Neural cell (in vitro differentiated cells): ENCODE measurements at regions not wholly inside any gene's neighbourhood (a gene's known extent, or its start where the extent isn't known, plus 50 kb on each side); places are given as distances from the start of the nearest gene placed in this dataset.

Experiments used
- H2AFZ ChIP-seq: fragments of 200-600, 300-800 bp; sonication (generic), shearing (Covaris generic); 2 replicates; pipeline ENCODE4 v1.6.0; 2014; ENCODE audit warnings: low read depth, mild to moderate bottlenecking, antibody characterized with exemption, low read length, moderate library complexity
- H3F3A ChIP-seq: fragments of 200-600 bp; shearing (Covaris generic); 2 replicates; pipeline ENCODE4 v1.6.1; 2016; ENCODE audit warnings: mild to moderate bottlenecking, moderate library complexity, mixed read lengths, antibody characterized with exemption, low read length; ENCODE audit not compliant: insufficient read depth, poor library complexity, severe bottlenecking
- H3K27ac ChIP-seq: fragments of 200-600, 300-800 bp; sonication (generic), shearing (Covaris generic); 2 replicates; pipeline ENCODE4 v1.5.1; 2014; ENCODE audit warnings: mild to moderate bottlenecking, low read length, moderate library complexity
- H3K27me3 ChIP-seq: fragments of 300-800, 200-600 bp; sonication (generic), shearing (Covaris generic); 2 replicates; pipeline ENCODE4 v1.6.0; 2014; ENCODE audit warnings: mild to moderate bottlenecking, low read depth, low read length, moderate library complexity; ENCODE audit not compliant: insufficient read depth
- H3K36me3 ChIP-seq: fragments of 300-800, 200-600 bp; sonication (generic), shearing (Covaris generic); 2 replicates; pipeline ENCODE4 v1.5.1; 2014; ENCODE audit warnings: mild to moderate bottlenecking, antibody characterized with exemption, low read length, moderate library complexity; ENCODE audit not compliant: insufficient read depth
- H3K4me2 ChIP-seq: fragments of 300-800, 200-600 bp; sonication (generic), shearing (Covaris generic); 2 replicates; pipeline ENCODE4 v1.6.0; 2014; ENCODE audit warnings: mild to moderate bottlenecking, low read length
- H3K4me3 ChIP-seq: fragments of 300-800, 200-600 bp; sonication (generic), shearing (Covaris generic); 2 replicates; pipeline ENCODE4 v1.5.1; 2014; ENCODE audit warnings: mild to moderate bottlenecking, low read length, moderate library complexity
- H3K79me2 ChIP-seq: fragments of 200-600 bp; shearing (Covaris generic); replicated peaks from 2 replicates; pipeline ENCODE4 v1.6.0; 2014; ENCODE audit warnings: mild to moderate bottlenecking, low read length, moderate library complexity; ENCODE audit not compliant: insufficient read depth
- H3K9ac ChIP-seq: fragments of 300-800, 200-600 bp; sonication (generic), shearing (Covaris generic); 2 replicates; pipeline ENCODE4 v1.6.1; 2016; ENCODE audit warnings: mild to moderate bottlenecking, low read length, mixed read lengths
- H3K9me2 ChIP-seq: fragments of 200-600 bp; shearing (Covaris generic); 2 replicates; pipeline ENCODE4 v1.6.1; 2016; ENCODE audit warnings: mild to moderate bottlenecking, low read length, mixed read lengths; ENCODE audit not compliant: insufficient read depth
- H3K9me3 ChIP-seq: fragments of 200-600, 300-800 bp; sonication (generic), shearing (Covaris generic); 2 replicates; pipeline ENCODE4 v1.6.1; 2016; ENCODE audit warnings: mild to moderate bottlenecking, mixed run types, low read length, moderate library complexity, mixed read lengths
- H4K20me1 ChIP-seq: fragments of 200-600 bp; shearing (Covaris generic); 2 replicates; pipeline ENCODE4 v1.6.1; 2016; ENCODE audit warnings: mild to moderate bottlenecking, mixed run types; ENCODE audit not compliant: insufficient read depth
- CTCF ChIP-seq: fragments of 450-650 bp; IDR thresholded peaks from 2 replicates; pipeline ENCODE4 v1.5.1; 2014; ENCODE audit warnings: antibody characterized with exemption, mild to moderate bottlenecking, moderate library complexity; ENCODE audit not compliant: poor library complexity, severe bottlenecking
- EP300 ChIP-seq: fragments of 450-650 bp; conservative IDR thresholded peaks from 2 replicates; pipeline ENCODE4 v1.6.1; 2014; ENCODE audit warnings: antibody characterized with exemption, mild to moderate bottlenecking, moderate library complexity; ENCODE audit not compliant: poor library complexity, severe bottlenecking
- EZH2 ChIP-seq: fragments of 200-600, 300-800 bp; shearing (Covaris generic), sonication (generic); IDR thresholded peaks from 2 replicates; pipeline ENCODE4 v1.6.1; 2014; ENCODE audit warnings: antibody characterized with exemption, low read length, borderline replicate concordance, mild to moderate bottlenecking; ENCODE audit not compliant: insufficient read depth, poor library complexity, severe bottlenecking
- MXI1 ChIP-seq: fragments of 450-650 bp; conservative IDR thresholded peaks from 2 replicates; pipeline ENCODE4 v1.6.1; 2014; ENCODE audit warnings: antibody characterized with exemption, mild to moderate bottlenecking; ENCODE audit not compliant: poor library complexity, severe bottlenecking
- POLR2AphosphoS5 ChIP-seq: IDR thresholded peaks from 2 replicates; pipeline ENCODE4 v1.6.1; 2012
- RAD21 ChIP-seq: fragments of 450-650 bp; conservative IDR thresholded peaks from 2 replicates; pipeline ENCODE4 v1.6.1; 2014; ENCODE audit warnings: antibody characterized with exemption, mild to moderate bottlenecking, moderate library complexity
- SMC3 ChIP-seq: fragments of 450-650 bp; conservative IDR thresholded peaks from 2 replicates; pipeline ENCODE4 v1.6.1; 2014; ENCODE audit warnings: antibody characterized with exemption, mild to moderate bottlenecking, moderate library complexity; ENCODE audit not compliant: poor library complexity
- TAF1 ChIP-seq: IDR thresholded peaks from 2 replicates; pipeline ENCODE4 v1.6.1; 2012; ENCODE audit warnings: low read depth
- TF ChIP-seq, protein P1 (sequence below): IDR thresholded peaks from 2 replicates; pipeline ENCODE4 v1.6.1; 2012; ENCODE audit warnings: borderline replicate concordance

DNA sequence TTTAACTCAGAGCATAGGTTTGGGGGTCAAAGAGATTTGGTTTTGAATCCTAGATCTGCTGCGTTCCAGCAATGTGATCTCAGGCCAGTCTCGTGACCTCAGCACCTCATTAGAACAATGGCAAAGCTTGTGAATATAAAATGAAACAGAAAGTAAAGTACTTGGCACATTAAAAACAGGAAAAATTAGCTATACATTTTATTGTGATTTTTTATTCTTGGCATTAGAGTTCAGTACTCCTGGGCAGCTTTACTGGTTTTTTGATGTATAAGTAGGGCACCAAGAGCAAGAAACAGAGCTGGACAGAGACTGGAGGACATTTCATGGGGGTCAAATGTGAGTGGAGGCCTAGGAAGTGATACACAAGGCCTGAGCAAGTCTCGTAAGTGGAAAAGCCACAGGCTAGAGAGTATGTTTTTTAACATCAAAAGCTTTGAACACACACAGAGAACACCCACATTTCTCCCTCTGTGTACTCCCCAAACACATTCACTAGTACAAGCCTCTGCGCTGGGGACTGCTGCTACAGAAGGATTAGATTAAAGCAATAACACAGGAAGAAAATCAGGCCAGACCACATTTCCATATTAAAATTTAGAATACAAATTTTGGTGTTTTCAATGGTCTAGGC lies 157.2 kb upstream of the SLC25A13 start:
- Histone ChIP-seq H3K9me3 (no peaks in the 10 kb centered on the region), H3K4me3 (no peak overlapping the region), H3K36me3 (no peaks in the 10 kb centered on the region), H3K27me3 (no peaks in the 10 kb centered on the region), H3K27ac (no peak overlapping the region), H3K9me2 (no peaks in the 10 kb centered on the region), H3K9ac (no peak overlapping the region), H2AFZ (no peak overlapping the region), H3K79me2 (no peaks in the 10 kb centered on the region), H3K4me2 (no peak overlapping the region), H3F3A (no peaks in the 10 kb centered on the region), H4K20me1 (no peaks in the 10 kb centered on the region)
- TF ChIP-seq EP300 = no peak
- TF ChIP-seq EZH2 = no peak
- TF ChIP-seq POLR2AphosphoS5 = no peak
- no peak for TF ChIP-seq CTCF
- no peak for TF ChIP-seq TAF1
- TF ChIP-seq MXI1 = no peak
- no peak for TF ChIP-seq SMC3
- TF ChIP-seq, protein P1, sequence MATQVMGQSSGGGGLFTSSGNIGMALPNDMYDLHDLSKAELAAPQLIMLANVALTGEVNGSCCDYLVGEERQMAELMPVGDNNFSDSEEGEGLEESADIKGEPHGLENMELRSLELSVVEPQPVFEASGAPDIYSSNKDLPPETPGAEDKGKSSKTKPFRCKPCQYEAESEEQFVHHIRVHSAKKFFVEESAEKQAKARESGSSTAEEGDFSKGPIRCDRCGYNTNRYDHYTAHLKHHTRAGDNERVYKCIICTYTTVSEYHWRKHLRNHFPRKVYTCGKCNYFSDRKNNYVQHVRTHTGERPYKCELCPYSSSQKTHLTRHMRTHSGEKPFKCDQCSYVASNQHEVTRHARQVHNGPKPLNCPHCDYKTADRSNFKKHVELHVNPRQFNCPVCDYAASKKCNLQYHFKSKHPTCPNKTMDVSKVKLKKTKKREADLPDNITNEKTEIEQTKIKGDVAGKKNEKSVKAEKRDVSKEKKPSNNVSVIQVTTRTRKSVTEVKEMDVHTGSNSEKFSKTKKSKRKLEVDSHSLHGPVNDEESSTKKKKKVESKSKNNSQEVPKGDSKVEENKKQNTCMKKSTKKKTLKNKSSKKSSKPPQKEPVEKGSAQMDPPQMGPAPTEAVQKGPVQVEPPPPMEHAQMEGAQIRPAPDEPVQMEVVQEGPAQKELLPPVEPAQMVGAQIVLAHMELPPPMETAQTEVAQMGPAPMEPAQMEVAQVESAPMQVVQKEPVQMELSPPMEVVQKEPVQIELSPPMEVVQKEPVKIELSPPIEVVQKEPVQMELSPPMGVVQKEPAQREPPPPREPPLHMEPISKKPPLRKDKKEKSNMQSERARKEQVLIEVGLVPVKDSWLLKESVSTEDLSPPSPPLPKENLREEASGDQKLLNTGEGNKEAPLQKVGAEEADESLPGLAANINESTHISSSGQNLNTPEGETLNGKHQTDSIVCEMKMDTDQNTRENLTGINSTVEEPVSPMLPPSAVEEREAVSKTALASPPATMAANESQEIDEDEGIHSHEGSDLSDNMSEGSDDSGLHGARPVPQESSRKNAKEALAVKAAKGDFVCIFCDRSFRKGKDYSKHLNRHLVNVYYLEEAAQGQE = no peak
- TF ChIP-seq RAD21 = no peak

GRCh38 chr7:96471606-96472005 lies 149.7 kb upstream of the SLC25A13 start:
- no peak overlapping the region for H3K9ac ChIP-seq
- no peaks in the 10 kb centered on the region for H4K20me1 ChIP-seq
- H3K9me2 ChIP-seq = no peaks in the 10 kb centered on the region
- no peaks in the 10 kb centered on the region for H3K9me3 ChIP-seq
- no peak overlapping the region for H3K4me2 ChIP-seq
- H3K79me2 ChIP-seq = no peaks in the 10 kb centered on the region
- no peak overlapping the region for H3K4me3 ChIP-seq
- H3K36me3 ChIP-seq = no peaks in the 10 kb centered on the region
- H3K27ac ChIP-seq = no peak overlapping the region
- H3K27me3 ChIP-seq = no peaks in the 10 kb centered on the region
- H2AFZ ChIP-seq = no peak overlapping the region
- no peak for TF ChIP-seq TAF1
- no peak for TF ChIP-seq CTCF
- no peak for TF ChIP-seq RAD21
- TF ChIP-seq SMC3 = no peak
- no peak for TF ChIP-seq MXI1
- no peaks in the 10 kb centered on the region for H3F3A ChIP-seq
